ENCODE measurements at regions not wholly inside any gene's neighbourhood (a gene's known extent, or its start where the extent isn't known, plus 50 kb on each side); places are given as distances from the start of the nearest gene placed in this dataset.

DNA sequence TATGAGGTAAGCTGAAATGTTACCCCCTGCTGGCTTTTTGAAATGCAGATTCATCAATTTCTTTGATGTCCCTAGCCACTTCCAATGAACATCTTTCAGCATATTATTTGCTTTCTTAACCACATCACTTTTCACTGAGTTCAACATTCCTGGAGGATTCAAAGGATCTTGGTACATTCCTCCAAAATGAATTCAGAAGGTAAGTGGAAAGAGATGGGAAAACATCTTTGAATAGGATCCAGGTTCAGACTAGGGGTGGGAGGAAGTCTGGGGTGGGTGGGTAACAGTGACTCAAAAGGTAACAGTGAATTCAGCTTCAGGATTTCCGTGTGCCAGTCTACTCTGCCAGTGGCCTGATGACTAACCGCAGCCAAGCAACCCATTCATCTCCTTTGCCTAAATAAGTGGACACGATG lies 180.7 kb downstream of the ZC3H11B start:
- Histone ChIP-seq H3K9me3 (no peaks in the 10 kb centered on the region), H3K4me2 (no peak overlapping the region), H3K4me3 (no peak overlapping the region), H3K4me1 (no peaks in the 10 kb centered on the region), H3K27ac (no peak overlapping the region)
- no peak for DNase-seq (ENCODE audit: low read depth in 1 of 2, low spot score in 1 of 2)
- no peak for FAIRE-seq
- WGBS (ENCODE audit: missing lambda C conversion rate), result 60% methylated on average over 3 of the region's 3 CpGs
- ChIA-PET POLR2A (no interaction called here), CTCF (interaction anchor here (1.0 kb wide), 1 partner anchor 134 kb away, joined by 3 read pairs; no protein-coding TSS in a partner anchor)
- TF ChIP-seq RFX5 (IDR thresholded peaks at IDR 0.05) (no peak), ZNF302 (CRISPR knock-in tag; IDR thresholded peaks at IDR 0.05) (no peak), CBX8 (IDR thresholded peaks at IDR 0.05) (no peak), BCL3 (IDR thresholded peaks at IDR 0.05) (no peak), CHD4 (IDR thresholded peaks at IDR 0.05; ENCODE audit: borderline replicate concordance) (no peak), CHD2 (IDR thresholded peaks at IDR 0.05; ENCODE audit: low read length, partially characterized antibody) (no peak), HOXB13 (CRISPR knock-in tag; IDR thresholded peaks at IDR 0.05; ENCODE audit: low read depth) (no peak), FOXS1 (CRISPR knock-in tag; IDR thresholded peaks at IDR 0.05) (no peak), FOSB (CRISPR knock-in tag; IDR thresholded peaks at IDR 0.05) (no peak), NR3C1 (IDR thresholded peaks at IDR 0.05) (no peak), HDAC2 (IDR thresholded peaks at IDR 0.05) (no peak), RARB (CRISPR knock-in tag; IDR thresholded peaks at IDR 0.05) (no peak)
- TF ChIP-seq, protein P1, sequence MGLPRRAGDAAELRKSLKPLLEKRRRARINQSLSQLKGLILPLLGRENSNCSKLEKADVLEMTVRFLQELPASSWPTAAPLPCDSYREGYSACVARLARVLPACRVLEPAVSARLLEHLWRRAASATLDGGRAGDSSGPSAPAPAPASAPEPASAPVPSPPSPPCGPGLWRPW (IDR thresholded peaks at IDR 0.05), result no peak
- no peak for ATAC-seq

- Histone ChIP-seq H3K27ac (no peak overlapping the region), H3K4me1 (no peaks in the 10 kb centered on the region), H3K4me2 (no peak overlapping the region), H3K4me3 (no peak overlapping the region), H3K9me3 (no peaks in the 10 kb centered on the region)
- DNase-seq (ENCODE audit: low read depth in 1 of 2, low spot score in 1 of 2) (no peak), FAIRE-seq (no peak), ATAC-seq (no peak)
- WGBS (ENCODE audit: missing lambda C conversion rate), result 93% methylated on average over 1 of the region's 1 CpG
- ChIA-PET CTCF (no interaction called here), POLR2A (interaction anchor here (0.5 kb wide), 1 partner anchor 242 kb away, joined by 3 read pairs; no protein-coding TSS in a partner anchor)
- TF ChIP-seq, protein P2, sequence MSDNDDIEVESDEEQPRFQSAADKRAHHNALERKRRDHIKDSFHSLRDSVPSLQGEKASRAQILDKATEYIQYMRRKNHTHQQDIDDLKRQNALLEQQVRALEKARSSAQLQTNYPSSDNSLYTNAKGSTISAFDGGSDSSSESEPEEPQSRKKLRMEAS (IDR thresholded peaks at IDR 0.05), result no peak
- no peak for TF ChIP-seq RAD21 (conservative IDR thresholded peaks at IDR 0.05 in 1 of 2, IDR thresholded peaks at IDR 0.05 in 1 of 2)
Measured at GRCh38 chr1:219430419-219430818, 182.5 kb downstream of the ZC3H11B start.

DNA sequence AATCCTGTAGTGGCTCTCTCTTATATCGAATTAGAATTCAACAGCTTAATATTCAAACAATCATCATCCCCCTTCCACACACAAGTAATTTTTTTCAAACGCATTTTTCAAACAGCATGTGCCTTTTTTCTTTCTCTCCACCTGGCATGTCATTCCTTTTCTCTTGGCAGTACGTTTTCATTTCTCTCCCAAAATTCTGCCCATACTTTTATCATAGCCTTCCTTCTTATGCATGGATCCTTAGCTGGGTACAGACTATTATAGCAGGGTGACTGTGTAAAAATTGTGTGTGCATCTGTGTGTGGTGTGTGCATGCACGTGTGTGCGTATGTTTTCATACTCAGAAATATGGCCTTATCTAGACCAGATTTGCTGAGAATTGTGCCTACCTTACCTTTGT lies 184.3 kb downstream of the ZC3H11B start:
- ChIA-PET POLR2A (no interaction called here), CTCF (interaction anchor here (0.7 to 1.2 kb wide), 3 partner anchors 11 to 43 kb away, joined by 3 read pairs; no protein-coding TSS in a partner anchor)
- DNase-seq (ENCODE audit: low read depth in 1 of 2, low spot score in 1 of 2) (no peak), FAIRE-seq (no peak), ATAC-seq (no peak)
- Histone ChIP-seq H3K4me2 (no peak overlapping the region), H3K4me1 (no peaks in the 10 kb centered on the region), H3K4me3 (no peak overlapping the region), H3K9me3 (no peaks in the 10 kb centered on the region), H3K27ac (no peak overlapping the region)
- 66% methylated on average over 5 of the region's 5 CpGs for WGBS (ENCODE audit: missing lambda C conversion rate)
- TF ChIP-seq NPAS2 (CRISPR knock-in tag; IDR thresholded peaks at IDR 0.05; ENCODE audit: borderline replicate concordance) (no peak), HEYL (CRISPR knock-in tag; IDR thresholded peaks at IDR 0.05) (no peak), NR3C1 (IDR thresholded peaks at IDR 0.05) (no peak), RNF2 (IDR thresholded peaks at IDR 0.05; ENCODE audit: borderline replicate concordance, low read depth) (no peak), JUNB (IDR thresholded peaks at IDR 0.05) (no peak), HOXB13 (CRISPR knock-in tag; IDR thresholded peaks at IDR 0.05; ENCODE audit: low read depth) (no peak), FOSL2 (IDR thresholded peaks at IDR 0.05) (no peak), FOSL2 (CRISPR knock-in tag; IDR thresholded peaks at IDR 0.05) (no peak), BCL3 (IDR thresholded peaks at IDR 0.05) (no peak), BHLHE40 (IDR thresholded peaks at IDR 0.05; ENCODE audit: low read depth, low read length) (no peak), RFX5 (IDR thresholded peaks at IDR 0.05) (no peak), CBX2 (IDR thresholded peaks at IDR 0.05; ENCODE audit: borderline replicate concordance, low read depth) (no peak), REST (IDR thresholded peaks at IDR 0.05) (no peak), JUN (IDR thresholded peaks at IDR 0.05) (no peak), HOXA7 (CRISPR knock-in tag; IDR thresholded peaks at IDR 0.05) (no peak), CHD2 (IDR thresholded peaks at IDR 0.05; ENCODE audit: low read length, partially characterized antibody) (no peak), GATA3 (IDR thresholded peaks at IDR 0.05; ENCODE audit: borderline replicate concordance) (no peak)
- TF ChIP-seq, protein P3, sequence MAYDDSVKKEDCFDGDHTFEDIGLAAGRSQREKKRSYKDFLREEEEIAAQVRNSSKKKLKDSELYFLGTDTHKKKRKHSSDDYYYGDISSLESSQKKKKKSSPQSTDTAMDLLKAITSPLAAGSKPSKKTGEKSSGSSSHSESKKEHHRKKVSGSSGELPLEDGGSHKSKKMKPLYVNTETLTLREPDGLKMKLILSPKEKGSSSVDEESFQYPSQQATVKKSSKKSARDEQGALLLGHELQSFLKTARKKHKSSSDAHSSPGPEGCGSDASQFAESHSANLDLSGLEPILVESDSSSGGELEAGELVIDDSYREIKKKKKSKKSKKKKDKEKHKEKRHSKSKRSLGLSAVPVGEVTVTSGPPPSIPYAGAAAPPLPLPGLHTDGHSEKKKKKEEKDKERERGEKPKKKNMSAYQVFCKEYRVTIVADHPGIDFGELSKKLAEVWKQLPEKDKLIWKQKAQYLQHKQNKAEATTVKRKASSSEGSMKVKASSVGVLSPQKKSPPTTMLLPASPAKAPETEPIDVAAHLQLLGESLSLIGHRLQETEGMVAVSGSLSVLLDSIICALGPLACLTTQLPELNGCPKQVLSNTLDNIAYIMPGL (CRISPR knock-in tag; IDR thresholded peaks at IDR 0.05; ENCODE audit: borderline replicate concordance), result no peak

Data from A549 (cell line).